ENCODE measurements at regions not wholly inside any gene's neighbourhood (a gene's known extent, or its start where the extent isn't known, plus 50 kb on each side); places are given as distances from the start of the nearest gene placed in this dataset.

DNA sequence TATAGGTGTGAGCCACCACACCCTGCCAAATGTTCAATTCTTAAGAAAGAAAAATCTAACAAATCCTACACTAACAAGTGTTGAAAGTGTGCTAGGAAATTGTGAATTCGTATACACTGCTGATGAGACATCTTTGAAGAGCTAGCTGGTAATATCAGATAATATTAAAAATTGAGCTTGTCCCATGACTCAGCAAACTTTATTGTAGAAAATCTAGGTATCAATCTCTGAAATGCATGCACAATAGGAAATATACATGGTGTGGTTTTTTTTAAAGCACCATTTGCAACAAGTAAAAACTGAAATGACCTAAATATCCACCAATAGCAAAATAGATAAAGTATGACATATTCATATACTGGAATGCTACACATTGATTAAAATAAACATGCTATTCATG is 110.1 kb upstream of the NXT1 start:
- TF ChIP-seq POLR2A (IDR thresholded peaks at IDR 0.05; ENCODE audit: low read depth, low read length) (no peak), EGR1 (IDR thresholded peaks at IDR 0.05; ENCODE audit: borderline replicate concordance in 1 of 2, low read depth in 2 of 2, low read length in 2 of 2) (no peak), YY1 (IDR thresholded peaks at IDR 0.05; ENCODE audit: low read depth, low read length) (no peak), HDAC6 (IDR thresholded peaks at IDR 0.05; ENCODE audit: unreplicated experiment) (no peak), PML (IDR thresholded peaks at IDR 0.05; ENCODE audit: low read length) (no peak), KDM1A (IDR thresholded peaks at IDR 0.05; ENCODE audit: borderline replicate concordance) (no peak)
- TF ChIP-seq, protein P1, sequence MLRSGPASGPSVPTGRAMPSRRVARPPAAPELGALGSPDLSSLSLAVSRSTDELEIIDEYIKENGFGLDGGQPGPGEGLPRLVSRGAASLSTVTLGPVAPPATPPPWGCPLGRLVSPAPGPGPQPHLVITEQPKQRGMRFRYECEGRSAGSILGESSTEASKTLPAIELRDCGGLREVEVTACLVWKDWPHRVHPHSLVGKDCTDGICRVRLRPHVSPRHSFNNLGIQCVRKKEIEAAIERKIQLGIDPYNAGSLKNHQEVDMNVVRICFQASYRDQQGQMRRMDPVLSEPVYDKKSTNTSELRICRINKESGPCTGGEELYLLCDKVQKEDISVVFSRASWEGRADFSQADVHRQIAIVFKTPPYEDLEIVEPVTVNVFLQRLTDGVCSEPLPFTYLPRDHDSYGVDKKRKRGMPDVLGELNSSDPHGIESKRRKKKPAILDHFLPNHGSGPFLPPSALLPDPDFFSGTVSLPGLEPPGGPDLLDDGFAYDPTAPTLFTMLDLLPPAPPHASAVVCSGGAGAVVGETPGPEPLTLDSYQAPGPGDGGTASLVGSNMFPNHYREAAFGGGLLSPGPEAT (IDR thresholded peaks at IDR 0.05; ENCODE audit: low read depth) = no peak
- TF ChIP-seq, protein P2, sequence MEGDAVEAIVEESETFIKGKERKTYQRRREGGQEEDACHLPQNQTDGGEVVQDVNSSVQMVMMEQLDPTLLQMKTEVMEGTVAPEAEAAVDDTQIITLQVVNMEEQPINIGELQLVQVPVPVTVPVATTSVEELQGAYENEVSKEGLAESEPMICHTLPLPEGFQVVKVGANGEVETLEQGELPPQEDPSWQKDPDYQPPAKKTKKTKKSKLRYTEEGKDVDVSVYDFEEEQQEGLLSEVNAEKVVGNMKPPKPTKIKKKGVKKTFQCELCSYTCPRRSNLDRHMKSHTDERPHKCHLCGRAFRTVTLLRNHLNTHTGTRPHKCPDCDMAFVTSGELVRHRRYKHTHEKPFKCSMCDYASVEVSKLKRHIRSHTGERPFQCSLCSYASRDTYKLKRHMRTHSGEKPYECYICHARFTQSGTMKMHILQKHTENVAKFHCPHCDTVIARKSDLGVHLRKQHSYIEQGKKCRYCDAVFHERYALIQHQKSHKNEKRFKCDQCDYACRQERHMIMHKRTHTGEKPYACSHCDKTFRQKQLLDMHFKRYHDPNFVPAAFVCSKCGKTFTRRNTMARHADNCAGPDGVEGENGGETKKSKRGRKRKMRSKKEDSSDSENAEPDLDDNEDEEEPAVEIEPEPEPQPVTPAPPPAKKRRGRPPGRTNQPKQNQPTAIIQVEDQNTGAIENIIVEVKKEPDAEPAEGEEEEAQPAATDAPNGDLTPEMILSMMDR (IDR thresholded peaks at IDR 0.05 in 2 of 3, conservative IDR thresholded peaks at IDR 0.05 in 1 of 3; ENCODE audit: control insufficient read depth in 2 of 3, extremely low read depth in 1 of 3, insufficient read depth in 1 of 3, low read depth in 3 of 3, low read length in 3 of 3) = no peak
- TF ChIP-seq, protein P3, sequence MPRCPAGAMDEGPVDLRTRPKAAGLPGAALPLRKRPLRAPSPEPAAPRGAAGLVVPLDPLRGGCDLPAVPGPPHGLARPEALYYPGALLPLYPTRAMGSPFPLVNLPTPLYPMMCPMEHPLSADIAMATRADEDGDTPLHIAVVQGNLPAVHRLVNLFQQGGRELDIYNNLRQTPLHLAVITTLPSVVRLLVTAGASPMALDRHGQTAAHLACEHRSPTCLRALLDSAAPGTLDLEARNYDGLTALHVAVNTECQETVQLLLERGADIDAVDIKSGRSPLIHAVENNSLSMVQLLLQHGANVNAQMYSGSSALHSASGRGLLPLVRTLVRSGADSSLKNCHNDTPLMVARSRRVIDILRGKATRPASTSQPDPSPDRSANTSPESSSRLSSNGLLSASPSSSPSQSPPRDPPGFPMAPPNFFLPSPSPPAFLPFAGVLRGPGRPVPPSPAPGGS (IDR thresholded peaks at IDR 0.05; ENCODE audit: borderline replicate concordance, insufficient read depth, low read depth, low read length, poor library complexity, severe bottlenecking) = no peak

Measured in GM12878 (cell line).